Fibroblast of lung (primary cell): ENCODE measurements at regions not wholly inside any gene's neighbourhood (a gene's known extent, or its start where the extent isn't known, plus 50 kb on each side); places are given as distances from the start of the nearest gene placed in this dataset.

Source experiments
- DNase-seq, 2 donors: peaks; one replicate each; pipeline versions ENCODE4 v3.0.0 to v3.0.0-alpha.2; 2010; ENCODE audit warnings: low read depth in 2 of 2
- H2AFZ ChIP-seq: 2 replicates; pipeline ENCODE4 v1.5.1; 2012; ENCODE audit warnings: low read length, control low read depth, inconsistent platforms
- H3K27ac ChIP-seq: 2 replicates; pipeline ENCODE4 v1.5.1; 2011; ENCODE audit warnings: low read length, control low read depth; ENCODE audit not compliant: insufficient read depth
- H3K27me3 ChIP-seq: 2 replicates; pipeline ENCODE4 v1.5.1; 2011; ENCODE audit warnings: mild to moderate bottlenecking, low read length; ENCODE audit not compliant: control insufficient read depth, insufficient read depth
- H3K36me3 ChIP-seq: 2 replicates; pipeline ENCODE4 v1.5.1; 2011; ENCODE audit warnings: low read length; ENCODE audit not compliant: control insufficient read depth, insufficient read depth
- H3K4me1 ChIP-seq: 2 replicates; pipeline ENCODE4 v1.5.1; 2011; ENCODE audit warnings: low read length; ENCODE audit not compliant: control insufficient read depth, insufficient read depth; ENCODE audit errors: extremely low read depth
- H3K4me2 ChIP-seq: 2 replicates; pipeline ENCODE4 v1.5.1; 2011; ENCODE audit warnings: low read length, control low read depth; ENCODE audit not compliant: insufficient read depth; ENCODE audit errors: extremely low read depth
- H3K4me3 ChIP-seq, 4 experiments: fragments of 200-600 bp in 1 of 4; sonication (generic) in 1 of 4; replicated peaks in 1 of 4; 2 replicates each; pipeline ENCODE4 v1.5.1; 2011 to 2016; ENCODE audit warnings: low read length in 4 of 4, low read depth in 3 of 4, mild to moderate bottlenecking in 3 of 4, control low read depth in 2 of 4, inconsistent platforms in 1 of 4, mixed read lengths in 1 of 4; ENCODE audit not compliant: insufficient read depth in 1 of 4; ENCODE audit errors: control extremely low read depth in 1 of 4
- H3K79me2 ChIP-seq: 2 replicates; pipeline ENCODE4 v1.5.1; 2012; ENCODE audit warnings: mild to moderate bottlenecking, low read length, inconsistent platforms; ENCODE audit not compliant: control insufficient read depth, insufficient read depth
- H3K9ac ChIP-seq: 2 replicates; pipeline ENCODE4 v1.5.1; 2011; ENCODE audit warnings: mild to moderate bottlenecking, low read length, control low read depth; ENCODE audit not compliant: insufficient read depth
- H3K9me3 ChIP-seq: 2 replicates; pipeline ENCODE4 v1.5.1; 2012; ENCODE audit warnings: low read depth, low read length; ENCODE audit not compliant: control insufficient read depth, insufficient read depth
- H4K20me1 ChIP-seq: 2 replicates; pipeline ENCODE4 v1.5.1; 2011; ENCODE audit warnings: low read length; ENCODE audit not compliant: control insufficient read depth, insufficient read depth; ENCODE audit errors: extremely low read depth
- CTCF ChIP-seq, 2 donors: IDR thresholded peaks in 1 of 2; conservative IDR thresholded peaks in 1 of 2; 1 replicate in 1 of 2; 2 replicates in 1 of 2; pipeline ENCODE4 v1.5.1; 2011 to 2012; ENCODE audit warnings: low read length in 2 of 2, control low read depth in 1 of 2, inconsistent platforms in 1 of 2, low read depth in 1 of 2, mild to moderate bottlenecking in 1 of 2
- EZH2 ChIP-seq: IDR thresholded peaks from 2 replicates; pipeline ENCODE4 v1.5.1; 2012; ENCODE audit warnings: low read length, control low read depth, mild to moderate bottlenecking; ENCODE audit errors: missing control alignments

GRCh38 chr7:116310141-116310540 is 99.8 kb downstream of the TES start:
- H4K20me1 ChIP-seq = no peaks in the 10 kb centered on the region
- H3K4me1 ChIP-seq = no peaks in the 10 kb centered on the region
- no peak for DNase-seq
- no peak overlapping the region for H3K27ac ChIP-seq
- H3K36me3 ChIP-seq = no peaks in the 10 kb centered on the region
- H2AFZ ChIP-seq = no peak overlapping the region
- no peaks in the 10 kb centered on the region for H3K27me3 ChIP-seq
- no peak overlapping the region for H3K9ac ChIP-seq
- H3K9me3 ChIP-seq = no peaks in the 10 kb centered on the region
- H3K4me3 ChIP-seq = no peak overlapping the region
- no peaks in the 10 kb centered on the region for H3K79me2 ChIP-seq
- H3K4me2 ChIP-seq = no peak overlapping the region
- no peak for TF ChIP-seq EZH2
- TF ChIP-seq CTCF (conservative IDR thresholded peaks at IDR 0.05 in 1 of 2, IDR thresholded peaks at IDR 0.05 in 1 of 2; ENCODE audit: low read depth in 1 of 2, low read length in 2 of 2) = no peak

GRCh38 chr7:116311259-116311658 is 100.9 kb downstream of the TES start:
- Histone ChIP-seq H4K20me1 (no peaks in the 10 kb centered on the region), H2AFZ (no peak overlapping the region), H3K4me2 (no peak overlapping the region)

GRCh38 chr7:116311816-116312471 is 101.6 kb downstream of the TES start:
- no peak for TF ChIP-seq EZH2
- no peak for TF ChIP-seq CTCF (conservative IDR thresholded peaks at IDR 0.05 in 1 of 2, IDR thresholded peaks at IDR 0.05 in 1 of 2; ENCODE audit: low read depth in 1 of 2, low read length in 2 of 2)
- peaks cover 2% of the 10 kb centered on the region for H3K79me2 ChIP-seq
- H2AFZ ChIP-seq = no peak overlapping the region
- no peaks in the 10 kb centered on the region for H4K20me1 ChIP-seq
- no peak for DNase-seq
- peaks cover 9% of the 10 kb centered on the region for H3K4me1 ChIP-seq
- no peaks in the 10 kb centered on the region for H3K27me3 ChIP-seq
- no peaks in the 10 kb centered on the region for H3K36me3 ChIP-seq
- H3K27ac ChIP-seq = no peak overlapping the region
- H3K9me3 ChIP-seq = no peaks in the 10 kb centered on the region
- no peak overlapping the region for H3K9ac ChIP-seq
- H3K4me3 ChIP-seq = no peak overlapping the region
- H3K4me2 ChIP-seq = no peak overlapping the region

More at GRCh38 chr7:116311259-116311658, 100.9 kb downstream of the TES start:
- no peak for DNase-seq
- H3K27ac ChIP-seq = no peak overlapping the region
- peaks cover 2% of the 10 kb centered on the region for H3K79me2 ChIP-seq
- no peak overlapping the region for H3K9ac ChIP-seq
- H3K9me3 ChIP-seq = no peaks in the 10 kb centered on the region
- no peaks in the 10 kb centered on the region for H3K27me3 ChIP-seq
- TF ChIP-seq CTCF (conservative IDR thresholded peaks at IDR 0.05 in 1 of 2, IDR thresholded peaks at IDR 0.05 in 1 of 2; ENCODE audit: low read depth in 1 of 2, low read length in 2 of 2) (no peak), EZH2 (no peak)
- H3K4me3 ChIP-seq = no peak overlapping the region
- peaks cover 5% of the 10 kb centered on the region for H3K4me1 ChIP-seq
- no peaks in the 10 kb centered on the region for H3K36me3 ChIP-seq
